Stimulated activated CD4-positive, alpha-beta T cell treated with anti-CD3 and anti-CD28 coated beads, Interleukin-4, amount 100 ng/mL, for 24 hours (primary cell): ENCODE measurements at regions not wholly inside any gene's neighbourhood (a gene's known extent, or its start where the extent isn't known, plus 50 kb on each side); places are given as distances from the start of the nearest gene placed in this dataset.

ENCODE experiments used
- DNase-seq: peaks from one replicate; pipeline ENCODE4 v3.0.0-alpha.2; 2020

DNA sequence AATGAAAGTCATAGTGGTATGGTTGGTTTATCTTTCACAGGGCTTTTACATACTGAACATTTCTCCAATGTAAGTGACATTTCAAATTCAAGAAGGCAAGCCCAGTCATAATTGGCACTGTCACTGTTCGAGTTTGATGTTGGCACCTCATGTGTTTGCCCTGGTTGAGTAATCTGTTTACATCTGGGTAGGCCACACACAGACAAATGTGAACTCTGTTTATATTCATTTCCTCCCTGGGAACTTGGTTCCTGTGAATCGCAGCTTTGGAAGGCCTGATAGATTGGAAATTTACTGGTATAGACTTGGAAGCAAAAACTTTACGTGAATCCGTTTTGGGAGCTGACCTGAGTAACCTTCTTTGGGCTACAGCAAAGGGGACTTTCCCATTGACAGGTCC, 395.2 kb upstream of the AZI2 start:
- DNase-seq: no peak

DNA sequence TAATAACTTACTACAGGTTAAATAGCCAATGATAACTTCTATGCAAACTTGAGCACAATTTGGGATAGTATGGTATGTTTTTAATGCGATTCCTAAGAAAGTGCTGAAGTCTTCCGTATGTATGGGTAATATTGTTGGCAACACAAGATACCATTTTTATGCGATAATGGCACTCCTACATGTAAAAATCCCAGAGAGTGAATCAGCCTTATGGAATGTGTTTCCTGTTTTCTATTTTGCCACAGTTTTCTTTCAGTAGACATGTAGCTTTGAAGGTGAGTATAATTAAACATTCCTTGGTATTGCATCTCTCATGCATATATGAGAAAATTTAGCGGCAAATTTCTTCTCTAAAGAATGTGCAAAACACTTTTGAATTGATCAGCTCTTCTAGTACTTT, 396.8 kb upstream of the AZI2 start:
- no peak for DNase-seq

DNA sequence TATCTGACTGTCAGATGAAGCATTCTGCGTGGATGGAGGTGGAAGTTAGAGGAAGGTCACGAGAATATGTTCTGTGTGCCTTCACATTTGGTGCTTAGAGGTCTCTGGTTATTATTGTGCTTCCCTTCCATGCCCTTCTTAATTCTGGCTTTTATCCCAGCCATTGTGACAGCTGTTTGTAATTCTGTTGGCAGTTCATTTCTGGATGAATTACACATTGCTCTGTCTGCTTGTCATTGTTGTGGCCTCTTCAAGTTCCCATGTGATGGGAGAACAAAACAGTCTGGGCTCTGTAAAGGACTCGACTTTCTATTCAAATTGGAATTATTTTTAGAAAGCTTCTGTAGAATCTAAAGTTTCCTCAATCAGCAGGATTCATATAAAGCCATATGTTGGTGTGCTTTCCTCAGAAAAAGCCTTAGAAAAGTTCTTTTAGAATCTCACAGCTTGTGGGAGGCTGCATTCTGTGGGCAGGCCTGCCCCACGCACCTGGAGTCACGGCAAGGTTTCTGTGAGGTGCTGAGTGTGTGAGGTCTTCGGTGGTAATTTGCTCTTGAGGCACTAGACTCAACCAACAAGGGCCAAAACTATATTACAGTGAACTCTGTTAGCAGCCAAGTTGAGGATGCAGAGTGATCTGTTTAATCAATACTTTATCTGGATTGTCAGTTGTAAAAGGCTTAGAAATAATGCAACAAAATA, 397.4 kb upstream of the AZI2 start:
- no peak for DNase-seq

DNA sequence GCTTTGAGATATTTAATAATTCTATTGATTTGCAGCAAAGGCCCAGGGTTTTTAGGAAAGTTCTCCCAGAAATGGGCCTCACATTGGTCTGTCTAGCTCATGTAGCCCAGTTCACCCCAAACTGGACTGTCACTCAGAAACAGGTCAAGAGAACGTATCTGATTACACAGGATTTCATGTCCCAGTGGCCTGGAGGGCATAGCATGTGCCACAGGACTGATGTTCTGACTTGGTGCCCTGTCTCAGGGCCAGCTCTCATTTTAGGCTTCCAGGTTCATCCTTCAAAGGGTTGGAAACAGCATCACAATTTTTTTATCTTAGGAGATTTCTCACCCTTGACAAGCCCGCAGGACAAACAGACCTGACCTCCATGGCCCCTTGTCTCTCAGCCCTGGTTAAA, 398.4 kb upstream of the AZI2 start:
- DNase-seq: no peak

DNA sequence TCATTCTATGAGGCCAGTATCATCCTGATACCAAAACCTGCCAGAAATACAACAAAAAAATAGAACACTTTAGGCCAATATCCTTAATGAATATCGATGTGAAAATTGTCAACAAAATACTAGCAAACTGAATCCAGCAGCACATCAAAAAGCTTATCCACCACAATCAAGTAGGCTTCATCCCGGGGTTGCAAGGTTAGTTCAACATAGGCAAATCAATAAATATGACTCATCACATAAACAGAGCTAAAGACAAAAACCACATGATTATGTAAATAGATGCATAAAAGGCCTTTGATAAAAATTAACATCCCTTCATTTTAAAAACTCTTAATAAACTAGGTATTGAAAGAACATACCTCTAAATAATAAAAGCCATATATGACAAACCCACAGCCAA, 403.2 kb upstream of the AZI2 start:
- no peak for DNase-seq

DNA sequence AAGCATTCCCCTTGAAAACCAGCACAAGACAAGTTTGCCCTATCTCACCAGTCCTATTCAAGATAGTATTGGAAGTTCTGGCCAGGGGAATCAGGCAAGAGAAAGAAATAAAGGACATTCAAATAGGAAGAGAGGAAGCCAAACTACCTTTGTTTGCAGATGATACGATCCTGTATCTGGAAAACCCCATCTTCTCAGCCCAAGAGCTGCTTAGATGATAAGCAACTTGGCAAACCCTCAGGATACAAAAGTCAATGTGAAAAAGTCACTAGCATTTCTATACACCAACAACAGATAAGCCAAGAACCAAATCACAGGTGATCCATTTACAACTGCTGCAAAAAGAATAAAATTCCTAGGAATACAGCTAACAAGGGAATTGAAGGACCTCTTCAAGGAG, 403.7 kb upstream of the AZI2 start:
- DNase-seq: no peak

DNA sequence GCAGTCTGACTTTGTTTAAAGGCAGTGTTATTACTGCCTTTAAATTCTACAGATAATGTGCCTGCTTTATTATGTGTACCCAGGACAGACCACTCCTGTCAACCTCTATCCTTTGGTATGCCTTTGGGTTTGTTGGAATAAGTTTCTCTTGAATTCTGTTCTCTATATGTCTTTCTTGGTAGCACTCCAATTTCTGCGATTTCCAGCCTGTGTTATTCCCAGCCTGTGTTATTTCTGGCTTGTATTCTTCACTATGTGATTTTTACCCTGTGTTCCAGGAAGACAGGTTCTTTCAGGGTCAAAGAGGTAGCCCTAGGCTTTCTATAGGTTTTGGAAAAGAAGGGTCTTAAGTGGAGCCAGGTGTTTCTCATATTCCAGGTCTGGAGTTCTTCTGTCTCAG, 407.4 kb upstream of the AZI2 start:
- DNase-seq: no peak

DNA sequence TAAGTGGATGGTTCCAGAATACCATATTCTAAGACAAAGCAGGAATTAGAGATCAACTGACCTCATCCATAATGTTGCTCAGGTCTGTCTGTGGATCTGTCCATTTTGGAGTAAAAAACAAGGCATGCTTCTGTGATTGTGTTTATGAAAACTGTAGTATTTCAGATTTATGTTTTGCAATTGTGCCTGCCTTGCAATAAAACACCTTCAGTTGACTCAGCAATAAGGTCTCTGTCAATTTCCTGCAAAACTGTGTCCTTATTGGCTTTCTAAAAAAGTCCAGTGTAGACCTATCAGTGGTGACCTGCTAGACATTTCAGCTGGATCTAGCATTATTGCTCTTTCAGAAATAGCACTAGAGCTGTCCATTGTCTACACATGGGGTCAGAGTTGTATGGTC, 409.5 kb upstream of the AZI2 start:
- no peak for DNase-seq

DNA sequence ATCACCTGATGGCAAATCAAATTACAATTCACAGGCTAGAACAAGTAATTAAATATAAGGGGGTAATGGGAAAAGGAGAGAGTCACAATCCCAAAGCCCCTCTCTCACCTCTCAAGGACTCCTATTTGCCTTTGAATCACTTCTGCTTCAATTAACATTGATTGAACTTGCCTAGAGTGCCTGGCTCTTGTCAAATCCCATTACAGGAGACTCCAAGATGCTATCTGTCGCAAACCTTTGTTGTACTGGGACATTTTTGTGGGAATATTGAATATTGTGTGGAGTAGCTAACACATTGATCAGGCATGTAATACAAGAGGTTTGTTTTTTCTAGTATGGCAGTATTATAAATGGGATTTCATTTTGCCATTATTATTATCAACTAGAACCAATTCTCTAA, 412.8 kb upstream of the AZI2 start:
- DNase-seq: no peak

DNA sequence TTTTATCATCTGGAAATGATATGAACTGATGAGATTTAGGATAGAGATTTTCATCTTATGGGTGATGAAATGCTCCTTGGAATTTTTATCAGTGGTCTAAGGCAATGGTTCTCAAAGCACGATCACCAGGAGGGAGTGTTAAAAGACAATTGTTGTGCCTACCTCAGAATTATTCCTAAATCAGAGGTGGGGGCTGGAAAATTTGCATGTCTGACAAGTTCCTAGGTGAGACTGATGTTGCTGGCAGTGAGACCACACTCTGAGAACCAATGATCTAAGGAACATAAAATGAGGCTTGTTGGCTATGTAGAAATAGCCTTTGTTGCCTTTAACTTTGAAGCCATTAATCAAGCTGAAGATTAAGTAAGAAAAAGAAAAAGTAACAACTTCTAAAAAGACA, 416.6 kb upstream of the AZI2 start:
- DNase-seq: no peak

DNA sequence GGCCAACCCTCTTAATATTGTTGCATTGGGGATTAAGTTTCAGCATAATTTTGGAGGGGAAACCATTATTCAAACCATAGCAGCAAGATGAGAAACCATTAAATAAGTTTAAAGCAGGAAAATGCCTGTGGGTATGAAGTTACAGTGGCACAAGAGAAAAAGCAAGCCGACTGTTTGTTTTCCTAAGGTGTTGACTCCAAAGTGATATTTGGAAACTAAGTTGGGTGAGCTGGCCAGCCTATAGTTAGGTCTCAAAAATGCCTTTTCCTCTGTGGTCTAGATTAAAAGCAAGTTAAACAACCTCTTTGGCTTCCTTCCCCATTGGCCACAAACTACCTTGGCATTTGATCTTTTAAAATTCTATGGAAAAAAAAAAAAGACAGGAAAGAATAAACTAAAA, 419.8 kb upstream of the AZI2 start:
- DNase-seq: no peak

DNA sequence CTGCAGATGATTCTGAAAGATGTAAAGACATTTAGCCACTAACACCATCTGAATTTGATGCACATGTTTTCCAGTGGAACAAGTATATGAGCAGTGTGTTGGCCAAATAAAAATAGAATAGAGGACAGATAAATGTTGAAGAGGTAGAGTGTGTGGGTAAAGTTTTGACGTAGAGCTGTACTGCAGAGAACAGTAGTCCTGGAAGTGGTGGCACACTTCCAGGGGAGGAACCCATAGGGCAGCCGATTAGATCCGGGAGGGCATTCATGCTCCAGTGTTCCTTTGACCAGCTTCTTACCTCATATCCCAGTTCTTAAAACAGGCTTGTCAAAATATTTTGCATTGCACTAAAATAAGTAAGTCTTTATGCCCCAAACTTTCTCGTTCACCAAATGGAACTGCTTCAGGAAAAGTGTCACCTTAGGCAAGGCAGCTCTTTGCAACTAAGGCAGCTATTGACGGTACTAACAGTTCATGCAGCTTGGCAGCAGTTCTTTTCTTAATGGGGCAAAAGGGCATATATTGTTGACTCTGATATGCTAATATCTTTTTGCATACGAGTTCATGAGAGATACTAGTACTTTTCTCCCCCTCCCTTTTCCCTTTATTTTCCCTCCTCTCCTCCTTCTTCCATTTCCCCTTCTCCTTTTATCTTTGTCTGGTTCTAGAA, 429.3 kb upstream of the AZI2 start:
- DNase-seq: no peak

DNA sequence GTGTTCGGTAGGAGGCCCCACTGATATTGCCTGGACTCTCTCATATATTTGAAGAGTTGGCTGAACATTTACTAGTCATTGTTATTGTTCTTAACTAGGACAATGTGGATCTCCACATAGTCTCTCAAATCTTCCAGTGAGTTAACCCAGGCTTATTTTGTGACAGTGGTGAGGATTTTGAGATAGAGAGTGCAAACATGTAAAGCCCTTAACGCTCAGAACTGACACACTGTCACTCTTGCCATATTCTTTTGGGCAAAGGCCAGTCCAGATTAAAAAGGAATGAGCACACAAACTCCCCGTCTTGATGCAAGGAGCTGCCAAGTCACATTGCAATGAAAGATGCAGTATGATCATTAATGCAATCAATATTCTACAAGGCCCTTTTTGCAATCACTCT, 431.9 kb upstream of the AZI2 start:
- DNase-seq: no peak

DNA sequence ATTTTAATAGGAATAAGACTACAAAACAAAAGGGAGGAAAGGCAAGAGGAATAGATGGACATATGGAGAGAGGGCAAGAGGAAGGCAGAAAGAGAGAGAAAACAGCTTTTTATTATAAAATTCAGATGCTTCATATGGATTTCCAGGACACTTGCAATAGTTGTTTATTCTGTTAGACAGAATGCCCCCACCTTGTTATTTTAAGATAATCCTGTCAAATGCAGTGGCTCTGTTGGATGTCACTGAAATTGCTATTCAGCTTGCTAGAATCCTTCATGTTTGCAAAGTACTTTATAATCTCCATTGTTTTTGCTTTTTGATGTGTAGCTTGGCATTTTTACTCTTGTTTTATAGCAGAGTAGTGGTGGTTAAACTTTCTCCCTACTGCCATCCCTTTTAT, 432.4 kb upstream of the AZI2 start:
- DNase-seq: no peak

DNA sequence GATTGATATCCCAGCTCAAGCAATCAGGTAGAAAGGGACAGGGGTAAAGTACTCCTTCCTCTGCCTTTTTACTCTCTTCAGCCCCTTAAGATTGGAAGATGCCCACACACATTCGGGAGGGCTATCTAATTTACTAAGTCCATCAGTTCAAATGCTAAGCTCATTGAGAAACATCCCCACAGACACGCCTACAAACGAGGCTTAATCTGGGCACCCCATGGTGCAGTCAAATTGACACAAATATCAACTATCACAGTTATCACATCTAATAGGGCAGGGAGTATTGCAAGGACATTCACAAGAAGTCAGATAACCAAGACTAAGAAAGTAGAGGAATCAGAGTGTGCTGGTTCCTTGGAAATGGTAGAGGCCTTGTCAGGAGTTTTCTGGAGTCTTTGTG, 437.8 kb upstream of the AZI2 start:
- DNase-seq: no peak

DNA sequence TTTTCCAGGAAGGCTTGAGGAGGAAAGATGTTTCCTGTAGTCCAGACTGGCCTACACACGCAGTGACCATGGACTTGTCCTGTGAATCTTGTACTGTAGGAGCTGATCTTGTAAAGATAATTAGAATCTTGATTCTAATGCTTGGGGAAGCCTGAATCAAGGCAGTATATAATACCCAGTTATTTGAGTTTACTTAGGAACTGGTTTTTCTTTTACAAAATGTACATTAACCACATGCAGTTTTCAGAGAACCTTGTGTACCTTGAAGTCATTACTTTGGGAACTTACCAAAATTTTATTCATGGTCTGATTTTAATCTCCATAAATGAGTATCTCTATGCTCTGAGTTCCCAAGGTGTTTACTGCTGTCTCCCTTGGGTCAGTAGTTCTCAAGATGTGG, 439.9 kb upstream of the AZI2 start:
- DNase-seq: no peak

DNA sequence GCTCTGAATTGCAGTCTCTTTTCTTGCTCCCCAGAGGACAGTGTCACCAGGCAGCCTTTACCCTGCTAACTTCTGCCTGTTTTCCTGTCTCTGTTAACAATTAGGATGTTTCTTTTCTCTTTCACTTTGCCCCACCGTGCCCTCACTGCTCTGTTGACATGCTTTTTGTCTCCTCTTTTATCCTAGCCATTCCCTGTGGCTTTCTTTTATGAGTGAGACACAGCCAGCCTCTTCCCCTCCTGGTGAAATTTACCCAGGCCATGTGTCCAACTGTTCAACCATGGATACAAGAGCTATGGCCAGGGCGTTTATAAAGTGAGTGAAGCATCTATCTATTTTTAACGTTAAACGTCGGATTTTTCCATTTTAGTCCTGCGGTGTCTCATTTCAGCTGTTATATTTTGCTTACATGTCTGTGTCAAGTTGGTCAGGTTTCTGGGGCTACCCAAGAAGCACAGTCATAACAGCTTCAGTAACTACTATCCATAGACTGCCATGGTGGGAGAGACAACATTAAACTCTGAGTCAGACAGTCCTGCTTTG, 443.2 kb upstream of the AZI2 start:
- no peak for DNase-seq

DNA sequence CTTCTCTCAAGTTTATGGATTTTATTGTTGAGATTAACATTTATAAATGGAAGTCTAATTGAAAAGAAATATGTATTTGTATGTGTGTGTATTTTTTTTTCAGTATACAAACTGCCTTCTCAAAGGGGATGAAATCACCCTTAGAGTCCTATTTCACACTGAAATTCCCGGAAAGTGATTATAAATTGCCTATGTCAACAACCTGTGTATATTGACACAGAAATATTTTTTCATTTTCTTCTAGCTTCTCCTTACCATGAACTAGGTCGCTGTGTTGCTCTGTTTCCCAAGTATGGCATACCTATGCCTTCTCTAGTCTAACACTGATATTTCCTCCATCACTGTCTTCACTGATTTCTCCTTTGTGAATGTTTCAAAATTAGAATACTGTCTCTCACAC, 444.0 kb upstream of the AZI2 start:
- no peak for DNase-seq

DNA sequence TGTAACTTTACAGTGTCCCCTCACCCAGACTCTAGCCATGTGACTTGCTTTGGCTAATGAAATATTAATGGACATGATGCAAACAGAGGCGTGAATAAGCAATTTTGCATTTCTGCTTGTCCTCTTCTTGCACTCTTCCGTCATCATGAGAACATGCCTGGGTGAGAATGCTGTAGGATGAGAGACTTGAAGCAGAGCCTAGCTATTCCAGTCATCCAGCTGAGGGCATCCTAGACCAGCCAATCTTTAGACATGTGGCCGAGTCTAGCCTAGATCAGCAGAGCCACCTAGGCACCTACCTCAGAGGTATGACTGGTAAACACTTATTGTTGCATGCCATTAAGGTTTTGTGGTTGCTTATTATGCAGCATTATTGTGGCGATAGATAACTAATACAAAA, 450.5 kb upstream of the AZI2 start:
- DNase-seq: no peak

DNA sequence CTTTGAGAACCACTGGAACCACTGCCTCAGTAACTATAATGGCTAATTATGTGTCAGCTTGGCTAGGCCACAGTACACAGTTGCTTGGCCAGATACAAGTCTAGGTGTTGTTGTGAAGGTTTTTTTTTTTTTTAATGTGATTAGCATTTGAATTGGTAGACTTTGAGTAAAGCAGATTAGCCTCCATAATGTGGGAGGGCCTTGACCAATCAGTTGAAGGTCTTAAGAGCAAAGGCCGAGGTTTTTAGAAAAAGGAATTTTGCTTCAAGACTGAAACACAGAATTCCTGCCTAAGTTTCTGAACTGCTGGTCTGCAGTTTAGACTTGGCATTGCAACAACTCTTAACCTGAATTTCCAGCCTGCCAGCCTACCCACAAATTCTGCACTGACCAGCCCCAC, 451.6 kb upstream of the AZI2 start:
- DNase-seq: no peak

DNA sequence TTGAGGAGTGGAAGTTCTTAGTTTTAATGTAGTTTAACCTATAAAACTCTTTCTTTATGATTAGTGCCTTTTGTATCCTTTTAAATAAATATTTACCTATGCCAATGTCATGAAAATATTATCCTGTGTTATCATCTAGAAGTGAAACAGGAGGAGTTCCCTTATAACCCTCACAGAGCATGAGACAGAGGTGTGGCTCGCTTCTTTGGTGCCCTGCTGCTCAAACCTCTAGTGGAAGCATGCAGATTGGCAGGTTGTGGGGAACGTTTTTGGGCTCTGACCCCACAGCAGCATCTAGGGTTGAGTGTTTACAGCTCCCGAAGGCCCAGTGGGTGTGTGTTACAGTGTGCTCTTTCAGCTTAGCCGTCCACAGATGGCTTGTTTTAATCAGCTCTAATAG, 459.4 kb upstream of the AZI2 start:
- no peak for DNase-seq

DNA sequence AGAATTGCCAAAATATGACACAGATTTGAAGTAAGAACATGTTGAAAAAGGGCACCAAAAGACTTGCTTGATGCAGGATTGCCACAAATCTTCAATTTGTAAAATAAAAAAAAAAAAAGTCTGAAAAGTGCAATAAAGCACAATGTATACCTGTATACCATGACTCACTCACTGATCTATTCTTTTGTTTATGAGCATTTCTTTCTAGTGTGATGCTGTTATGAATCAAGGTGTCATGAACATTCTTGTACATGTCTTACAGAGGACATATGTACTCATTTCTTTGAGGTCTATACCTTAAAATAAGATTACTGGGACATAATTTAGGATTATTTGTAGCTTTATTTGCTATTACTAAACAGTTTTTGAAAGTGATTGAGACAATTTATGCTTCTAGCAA, 464.9 kb upstream of the RBMS3 start:
- no peak for DNase-seq

DNA sequence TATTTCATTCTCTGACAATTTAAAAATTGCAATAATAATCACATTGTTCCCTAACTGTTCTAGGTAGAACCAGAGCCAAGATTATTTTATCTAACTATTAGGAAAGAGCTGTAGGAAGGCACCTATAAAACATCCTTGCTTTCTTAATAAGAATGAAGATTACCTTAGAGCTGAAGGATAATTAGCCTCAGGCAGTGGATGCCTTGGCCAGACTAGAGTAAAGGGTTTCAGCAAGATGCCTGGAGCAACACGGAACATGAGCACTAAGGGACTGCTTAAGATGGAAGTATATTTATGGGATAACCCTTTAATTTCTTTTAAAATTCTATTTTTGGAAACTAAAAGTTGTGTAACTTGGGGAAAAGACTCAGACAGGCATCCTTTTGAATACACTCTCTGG, 456.6 kb upstream of the RBMS3 start:
- DNase-seq: no peak

DNA sequence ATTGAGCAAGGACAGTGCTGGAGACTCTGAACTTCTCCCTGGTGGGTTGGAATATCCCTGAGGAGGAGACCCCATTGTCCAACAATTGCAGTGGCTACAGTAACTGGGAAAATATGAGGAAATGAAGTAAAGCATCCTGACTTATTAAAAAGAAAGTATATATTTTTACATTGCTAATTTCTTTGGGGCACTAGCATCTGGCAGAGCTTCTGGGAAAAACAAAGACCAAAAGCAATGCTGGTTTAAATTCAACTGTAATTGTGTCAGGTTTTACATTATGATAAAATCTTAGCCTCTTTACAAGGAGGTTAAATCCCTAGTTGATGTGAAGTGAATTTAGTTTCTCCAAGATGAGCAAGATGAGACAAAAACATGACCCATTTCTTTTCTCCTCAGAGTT, 454.0 kb upstream of the RBMS3 start:
- DNase-seq: no peak

DNA sequence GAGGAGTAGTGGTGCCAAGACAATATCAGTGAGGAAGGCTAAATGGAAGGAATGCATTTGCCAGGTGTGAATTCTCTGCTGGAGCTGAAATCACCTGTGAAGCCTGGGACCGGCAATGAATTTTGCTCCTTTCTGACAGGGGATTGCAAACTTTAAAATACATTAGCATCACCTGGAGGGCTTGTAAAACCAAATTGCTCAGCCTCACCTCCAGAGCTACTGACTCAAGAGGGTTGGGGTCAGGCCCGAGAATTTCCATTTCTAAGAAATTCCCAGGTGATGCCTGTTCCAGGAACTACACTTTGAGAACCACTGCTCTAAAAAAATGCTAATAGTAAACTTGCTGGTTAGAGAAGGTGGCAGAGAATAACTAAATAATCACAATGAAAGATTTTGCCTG, 445.6 kb upstream of the RBMS3 start:
- no peak for DNase-seq
